Sigmoid colon (tissue), 6 donors: ENCODE measurements at regions not wholly inside any gene's neighbourhood (a gene's known extent, or its start where the extent isn't known, plus 50 kb on each side); places are given as distances from the start of the nearest gene placed in this dataset.

ENCODE experiments used
- DNase-seq: peaks from one replicate; pipeline ENCODE4 v3.0.0-alpha.2; 2019
- H3K27ac ChIP-seq, 4 donors: fragments of 200-600 bp; sonication (generic); one replicate each; pipeline ENCODE4 v1.5.1; 2016 to 2019; ENCODE audit warnings: mild to moderate bottlenecking in 1 of 4
- H3K27me3 ChIP-seq, 3 donors: fragments of 200-600 bp; sonication (generic); one replicate each; pipeline ENCODE4 v1.5.1; 2019; ENCODE audit warnings: mild to moderate bottlenecking in 1 of 3
- H3K36me3 ChIP-seq, 4 donors: fragments of 200-600 bp; sonication (generic); one replicate each; pipeline ENCODE4 v1.5.1; 2016 to 2019
- H3K4me1 ChIP-seq, 4 donors: fragments of 200-600 bp; sonication (generic); one replicate each; pipeline ENCODE4 v1.5.1; 2017 to 2019
- H3K4me3 ChIP-seq, 4 donors: fragments of 200-600 bp; sonication (generic); one replicate each; pipeline ENCODE4 v1.5.1; 2017 to 2019; ENCODE audit warnings: mild to moderate bottlenecking in 2 of 4, moderate library complexity in 1 of 4
- H3K9me3 ChIP-seq, 4 donors: fragments of 200-600 bp in 3 of 4; sonication (generic) in 3 of 4; one replicate each; pipeline versions ENCODE4 v1.5.1 to v1.6.1; 2013 to 2019
- EP300 ChIP-seq, 4 donors: sonication (generic); formaldehyde crosslinking; IDR thresholded peaks; one replicate each; pipeline ENCODE4 v1.6.1; 2017; ENCODE audit warnings: antibody characterized with exemption in 4 of 4
- POLR2A ChIP-seq, 2 donors: fragments of 450-650 bp; IDR thresholded peaks; one replicate each; pipeline ENCODE4 v1.6.1; 2016; ENCODE audit warnings: antibody characterized with exemption in 2 of 2, mild to moderate bottlenecking in 2 of 2, moderate library complexity in 2 of 2
- POLR2AphosphoS5 ChIP-seq, 4 donors: sonication (generic); formaldehyde crosslinking; IDR thresholded peaks; one replicate each; pipeline ENCODE4 v1.6.1; 2017; ENCODE audit warnings: antibody characterized with exemption in 4 of 4
- WGBS, 2 donors: extraction: QIAGEN DNeasy Blood & Tissue Kit; methylation state at CpG; one replicate each; pipeline ENCODE4 v1.1.7; 2013; 5-methylcytosine and 5-hydroxymethylcytosine counted together
- intact Hi-C: fragments of 100-400 bp; cut with DNase I; formaldehyde crosslinking; loops from one replicate; pipeline ENCODE4 v1.15.1; 2023
- TF ChIP-seq, protein P1 (sequence below), 4 experiments: fragments of 450-650 bp in 3 of 4; fragments of 200-600 bp in 1 of 4; IDR thresholded peaks; one replicate each; pipeline ENCODE4 v1.5.1; 2016 to 2019; ENCODE audit warnings: antibody characterized with exemption in 4 of 4, mild to moderate bottlenecking in 3 of 4, moderate library complexity in 2 of 4
- donor health status: healthy with polysubstance abuse.
- donor health status: healthy.

GRCh38 chr7:148486937-148487336 lies 103.6 kb upstream of the C7orf33 start:
- Histone ChIP-seq H3K9me3 (no peaks in the 10 kb centered on the region), H3K4me1 (peaks cover 0 to 8% (median 6%) of the 10 kb centered on the region in 4 donors), H3K36me3 (no peaks in the 10 kb centered on the region), H3K27me3 (no peaks in the 10 kb centered on the region), H3K27ac (no peak overlapping the region), H3K4me3 (no peak overlapping the region)
- TF ChIP-seq, protein P1, sequence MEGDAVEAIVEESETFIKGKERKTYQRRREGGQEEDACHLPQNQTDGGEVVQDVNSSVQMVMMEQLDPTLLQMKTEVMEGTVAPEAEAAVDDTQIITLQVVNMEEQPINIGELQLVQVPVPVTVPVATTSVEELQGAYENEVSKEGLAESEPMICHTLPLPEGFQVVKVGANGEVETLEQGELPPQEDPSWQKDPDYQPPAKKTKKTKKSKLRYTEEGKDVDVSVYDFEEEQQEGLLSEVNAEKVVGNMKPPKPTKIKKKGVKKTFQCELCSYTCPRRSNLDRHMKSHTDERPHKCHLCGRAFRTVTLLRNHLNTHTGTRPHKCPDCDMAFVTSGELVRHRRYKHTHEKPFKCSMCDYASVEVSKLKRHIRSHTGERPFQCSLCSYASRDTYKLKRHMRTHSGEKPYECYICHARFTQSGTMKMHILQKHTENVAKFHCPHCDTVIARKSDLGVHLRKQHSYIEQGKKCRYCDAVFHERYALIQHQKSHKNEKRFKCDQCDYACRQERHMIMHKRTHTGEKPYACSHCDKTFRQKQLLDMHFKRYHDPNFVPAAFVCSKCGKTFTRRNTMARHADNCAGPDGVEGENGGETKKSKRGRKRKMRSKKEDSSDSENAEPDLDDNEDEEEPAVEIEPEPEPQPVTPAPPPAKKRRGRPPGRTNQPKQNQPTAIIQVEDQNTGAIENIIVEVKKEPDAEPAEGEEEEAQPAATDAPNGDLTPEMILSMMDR (IDR thresholded peaks at IDR 0.05) = no peak
- TF ChIP-seq EP300 (IDR thresholded peaks at IDR 0.05) (no peak), POLR2A (IDR thresholded peaks at IDR 0.05) (no peak), POLR2AphosphoS5 (IDR thresholded peaks at IDR 0.05) (no peak)
- no peak for DNase-seq
- 93 to 97% methylated on average over 7 of the region's 7 CpGs for WGBS, 2 donors
- intact Hi-C loops = no loop called here

- peaks cover 0 to 8% (median 6%) of the 10 kb centered on the region in 4 donors for H3K4me1 ChIP-seq
- TF ChIP-seq POLR2AphosphoS5 (IDR thresholded peaks at IDR 0.05) (no peak), POLR2A (IDR thresholded peaks at IDR 0.05) (no peak), EP300 (IDR thresholded peaks at IDR 0.05) (no peak)
- TF ChIP-seq, protein P1 (IDR thresholded peaks at IDR 0.05) = no peak
- no peaks in the 10 kb centered on the region for H3K36me3 ChIP-seq
- no peak overlapping the region for H3K27ac ChIP-seq
- peaks cover 0 to 6% (median 1%) of the 10 kb centered on the region in 4 donors for H3K9me3 ChIP-seq
- no peaks in the 10 kb centered on the region for H3K27me3 ChIP-seq
- H3K4me3 ChIP-seq = no peak overlapping the region
- intact Hi-C loops = no loop called here
- 77 to 81% methylated on average over 4 of the region's 4 CpGs for WGBS, 2 donors
- no peak for DNase-seq
Observed at GRCh38 chr7:148487912-148488311, 102.7 kb upstream of the C7orf33 start.

DNA sequence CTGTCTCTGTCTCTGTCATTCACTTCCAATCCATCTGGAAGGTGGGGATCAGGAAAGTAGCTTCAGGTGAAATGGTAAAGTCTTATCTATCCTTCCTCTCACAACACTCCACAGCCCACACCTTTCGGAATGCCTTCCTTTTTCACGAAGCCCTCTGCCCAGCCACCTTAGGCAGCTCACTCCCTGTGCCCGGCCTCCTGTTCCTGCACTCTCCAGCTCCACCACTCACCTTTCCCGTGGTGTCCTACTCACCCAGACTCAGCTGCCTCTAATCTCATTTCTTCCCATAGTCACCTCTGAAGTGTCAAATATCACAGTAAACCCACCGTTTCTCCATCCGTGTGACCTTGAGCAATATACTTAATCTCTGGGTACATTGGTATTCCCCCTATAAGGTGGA lies 100.9 kb upstream of the C7orf33 start:
- no peaks in the 10 kb centered on the region for H3K36me3 ChIP-seq
- no peaks in the 10 kb centered on the region for H3K27me3 ChIP-seq
- no peak for TF ChIP-seq EP300 (IDR thresholded peaks at IDR 0.05)
- no peak for TF ChIP-seq POLR2AphosphoS5 (IDR thresholded peaks at IDR 0.05)
- no peak for TF ChIP-seq POLR2A (IDR thresholded peaks at IDR 0.05)
- TF ChIP-seq, protein P1 (IDR thresholded peaks at IDR 0.05) = no peak
- 86 to 89% methylated on average over 6 of the region's 6 CpGs for WGBS, 2 donors
- peaks cover 0 to 6% (median 1%) of the 10 kb centered on the region in 4 donors for H3K9me3 ChIP-seq
- no peak overlapping the region for H3K4me3 ChIP-seq
- no peak overlapping the region for H3K27ac ChIP-seq
- intact Hi-C loops = no loop called here
- peaks cover 0 to 8% (median 6%) of the 10 kb centered on the region in 4 donors for H3K4me1 ChIP-seq
- DNase-seq = no peak

DNA sequence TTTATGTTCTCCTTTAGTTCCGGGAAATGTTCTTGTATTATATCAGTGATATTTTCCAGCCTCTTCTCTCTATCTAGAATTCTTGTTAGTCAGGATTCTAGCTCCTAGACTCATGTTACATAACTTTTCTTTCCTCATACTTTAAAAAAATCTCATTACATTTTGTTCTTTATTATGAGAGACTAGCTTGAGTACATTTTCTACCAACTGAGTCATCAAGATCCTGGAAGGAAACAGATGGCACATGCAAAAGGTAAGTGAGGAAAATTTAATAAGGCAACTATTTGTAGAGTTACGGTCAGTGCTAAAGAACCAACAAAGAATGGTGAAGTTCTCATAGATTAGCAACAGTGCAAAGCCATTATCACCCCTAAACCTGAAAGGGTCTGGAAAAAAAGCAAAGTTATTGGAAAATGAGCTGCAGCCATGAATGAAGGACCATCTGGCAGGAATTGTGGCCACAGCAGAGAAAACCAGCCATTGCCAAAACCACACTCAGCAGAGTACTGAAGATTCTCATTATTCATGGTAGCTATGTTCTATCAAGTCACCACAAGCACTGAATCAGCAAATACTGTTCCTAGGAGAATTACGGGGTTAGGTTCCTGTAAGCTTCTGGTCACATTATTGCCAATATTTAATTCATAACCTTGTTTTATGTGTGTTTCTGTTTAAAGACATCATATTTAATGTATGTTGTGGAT lies 98.3 kb upstream of the C7orf33 start:
- intact Hi-C loops = no loop called here
- DNase-seq = no peak
- WGBS, 2 donors = 91 to 94% methylated on average over 3 of the region's 3 CpGs

More for the DNA sequence above, 98.3 kb upstream of the C7orf33 start:
- Histone ChIP-seq H3K36me3 (no peaks in the 10 kb centered on the region), H3K27ac (no peak overlapping the region), H3K4me1 (no peaks in the 10 kb centered on the region), H3K4me3 (no peak overlapping the region), H3K27me3 (no peaks in the 10 kb centered on the region), H3K9me3 (peaks cover 0 to 6% (median 1%) of the 10 kb centered on the region in 4 donors)
- TF ChIP-seq, protein P1 (IDR thresholded peaks at IDR 0.05) = no peak
- TF ChIP-seq EP300 (IDR thresholded peaks at IDR 0.05) = no peak
- no peak for TF ChIP-seq POLR2A (IDR thresholded peaks at IDR 0.05)
